ENCODE measurements at regions not wholly inside any gene's neighbourhood (a gene's known extent, or its start where the extent isn't known, plus 50 kb on each side); places are given as distances from the start of the nearest gene placed in this dataset.

GRCh38 chr4:94400191-94400590, 51.6 kb upstream of the PDLIM5 start:
- TF ChIP-seq, protein P1, sequence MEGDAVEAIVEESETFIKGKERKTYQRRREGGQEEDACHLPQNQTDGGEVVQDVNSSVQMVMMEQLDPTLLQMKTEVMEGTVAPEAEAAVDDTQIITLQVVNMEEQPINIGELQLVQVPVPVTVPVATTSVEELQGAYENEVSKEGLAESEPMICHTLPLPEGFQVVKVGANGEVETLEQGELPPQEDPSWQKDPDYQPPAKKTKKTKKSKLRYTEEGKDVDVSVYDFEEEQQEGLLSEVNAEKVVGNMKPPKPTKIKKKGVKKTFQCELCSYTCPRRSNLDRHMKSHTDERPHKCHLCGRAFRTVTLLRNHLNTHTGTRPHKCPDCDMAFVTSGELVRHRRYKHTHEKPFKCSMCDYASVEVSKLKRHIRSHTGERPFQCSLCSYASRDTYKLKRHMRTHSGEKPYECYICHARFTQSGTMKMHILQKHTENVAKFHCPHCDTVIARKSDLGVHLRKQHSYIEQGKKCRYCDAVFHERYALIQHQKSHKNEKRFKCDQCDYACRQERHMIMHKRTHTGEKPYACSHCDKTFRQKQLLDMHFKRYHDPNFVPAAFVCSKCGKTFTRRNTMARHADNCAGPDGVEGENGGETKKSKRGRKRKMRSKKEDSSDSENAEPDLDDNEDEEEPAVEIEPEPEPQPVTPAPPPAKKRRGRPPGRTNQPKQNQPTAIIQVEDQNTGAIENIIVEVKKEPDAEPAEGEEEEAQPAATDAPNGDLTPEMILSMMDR (conservative IDR thresholded peaks at IDR 0.05 in 1 of 2, IDR thresholded peaks at IDR 0.05 in 1 of 2; ENCODE audit: low read depth in 1 of 2, low read length in 2 of 2) = no peak
- TF ChIP-seq EZH2 (IDR thresholded peaks at IDR 0.05; ENCODE audit: low read length, missing control alignments) = no peak
